SU-DHL-6 (cell line): ENCODE measurements at regions not wholly inside any gene's neighbourhood (a gene's known extent, or its start where the extent isn't known, plus 50 kb on each side); places are given as distances from the start of the nearest gene placed in this dataset.
"Not testable (repeated sequence)": the region's sequence is repeated elsewhere in the genome, so short reads cannot be mapped to it uniquely, and the experiment has no call there.

ENCODE experiments used
- H2AFZ ChIP-seq: fragments of 200-600 bp; sonication (generic); 2 replicates; pipeline ENCODE4 v1.6.1; 2014; ENCODE audit warnings: low read depth, mild to moderate bottlenecking, moderate library complexity, mixed read lengths, antibody characterized with exemption, low read length; ENCODE audit not compliant: severe bottlenecking
- H3F3A ChIP-seq: fragments of 200-600 bp; shearing (Covaris generic); 2 replicates; pipeline ENCODE4 v1.6.0; 2016; ENCODE audit warnings: antibody characterized with exemption, mild to moderate bottlenecking; ENCODE audit not compliant: insufficient read depth
- H3K27ac ChIP-seq: fragments of 200-600 bp; sonication (generic); 2 replicates; pipeline ENCODE4 v1.5.1; 2016; ENCODE audit warnings: low read depth, mild to moderate bottlenecking, low read length, moderate library complexity, mixed read lengths
- H3K27me3 ChIP-seq: fragments of 200-600 bp; sonication (generic), shearing (Covaris generic); 2 replicates; pipeline ENCODE4 v1.6.0; 2014; ENCODE audit warnings: mild to moderate bottlenecking, low read length
- H3K36me3 ChIP-seq: fragments of 200-600 bp; sonication (generic); 2 replicates; pipeline ENCODE4 v1.6.1; 2014; ENCODE audit warnings: mild to moderate bottlenecking, low read length, mixed read lengths
- H3K4me2 ChIP-seq: fragments of 300-600, 200-600 bp; shearing (Covaris generic), sonication (generic); 2 replicates; pipeline ENCODE4 v1.6.0; 2014; ENCODE audit warnings: low read length, low read depth, mild to moderate bottlenecking; ENCODE audit not compliant: poor library complexity, severe bottlenecking
- H3K4me3 ChIP-seq: fragments of 200-600 bp; sonication (generic); 2 replicates; pipeline ENCODE4 v1.5.1; 2014; ENCODE audit warnings: antibody characterized with exemption, low read length, mild to moderate bottlenecking, mixed read lengths; ENCODE audit not compliant: insufficient read depth, poor library complexity, severe bottlenecking
- H3K79me2 ChIP-seq: fragments of 200-600 bp; sonication (generic); 2 replicates; pipeline ENCODE4 v1.6.1; 2014; ENCODE audit warnings: mild to moderate bottlenecking, low read length, moderate library complexity; ENCODE audit not compliant: insufficient read depth
- H3K9ac ChIP-seq: fragments of 200-600 bp; sonication (generic); 2 replicates; pipeline ENCODE4 v1.7.0; 2014; ENCODE audit warnings: mild to moderate bottlenecking, low read length
- H3K9me2 ChIP-seq: fragments of 200-600 bp; sonication (generic); replicated peaks from 2 replicates; pipeline ENCODE4 v1.6.1; 2014; ENCODE audit warnings: low read length; ENCODE audit not compliant: insufficient read depth
- H3K9me3 ChIP-seq: fragments of 200-600 bp; sonication (generic); 2 replicates; pipeline ENCODE4 v1.6.1; 2014; ENCODE audit warnings: low read length, mixed read lengths; ENCODE audit not compliant: insufficient read depth
- H4K20me1 ChIP-seq: fragments of 200-600 bp; sonication (generic); 2 replicates; pipeline ENCODE4 v1.6.1; 2014; ENCODE audit warnings: low read depth, mild to moderate bottlenecking, antibody characterized with exemption, low read length, moderate library complexity, mixed read lengths

DNA sequence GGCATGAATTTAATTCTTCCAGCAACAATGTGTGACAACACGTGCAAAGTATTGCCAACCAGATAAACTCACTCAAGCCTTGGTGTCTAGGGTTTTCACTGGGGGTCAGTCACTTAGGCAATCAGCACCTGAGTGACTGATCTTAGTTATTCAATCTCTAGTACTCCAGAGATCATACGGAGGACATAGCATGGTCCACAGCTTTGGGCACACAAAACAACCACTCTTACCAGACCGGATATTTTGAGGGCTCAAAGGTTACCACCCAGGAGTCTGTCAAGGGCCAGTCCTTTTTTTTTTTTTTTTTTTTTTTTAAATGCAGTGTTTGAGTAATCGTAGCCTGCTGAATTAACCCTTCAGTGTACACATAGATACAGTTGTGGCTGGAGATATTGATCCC lies 699.2 kb downstream of the PRIM2 start:
- not testable (repeated sequence) for H3K27me3 ChIP-seq, H3K9ac ChIP-seq, H4K20me1 ChIP-seq, H2AFZ ChIP-seq, H3K9me3 ChIP-seq, H3K4me2 ChIP-seq, H3F3A ChIP-seq, H3K36me3 ChIP-seq, H3K9me2 ChIP-seq, H3K79me2 ChIP-seq, H3K4me3 ChIP-seq, H3K27ac ChIP-seq

- H4K20me1 ChIP-seq, H3K9me3 ChIP-seq, H3K79me2 ChIP-seq, H3K9me2 ChIP-seq, H3K4me3 ChIP-seq, H3K36me3 ChIP-seq, H3F3A ChIP-seq, H3K27ac ChIP-seq, H2AFZ ChIP-seq, H3K27me3 ChIP-seq, H3K9ac ChIP-seq, H3K4me2 ChIP-seq: not testable (repeated sequence)
These were observed 710.8 kb downstream of the PRIM2 start for GRCh38 chr6:58028188-58028587.

GRCh38 chr6:58038213-58038612 lies 720.8 kb downstream of the PRIM2 start:
- H3K79me2 ChIP-seq, H3K9me3 ChIP-seq, H3K9me2 ChIP-seq, H3K27ac ChIP-seq, H3K9ac ChIP-seq, H3K27me3 ChIP-seq, H3K36me3 ChIP-seq, H3F3A ChIP-seq, H3K4me2 ChIP-seq, H4K20me1 ChIP-seq, H2AFZ ChIP-seq, H3K4me3 ChIP-seq: not testable (repeated sequence)

- not testable (repeated sequence) for H3K36me3 ChIP-seq, H3K9me3 ChIP-seq, H3K9ac ChIP-seq, H3K4me3 ChIP-seq, H3F3A ChIP-seq, H3K9me2 ChIP-seq, H2AFZ ChIP-seq, H3K79me2 ChIP-seq, H3K27ac ChIP-seq, H3K27me3 ChIP-seq, H3K4me2 ChIP-seq, H4K20me1 ChIP-seq
These were observed 729.2 kb downstream of the PRIM2 start for GRCh38 chr6:58046584-58046983.

DNA sequence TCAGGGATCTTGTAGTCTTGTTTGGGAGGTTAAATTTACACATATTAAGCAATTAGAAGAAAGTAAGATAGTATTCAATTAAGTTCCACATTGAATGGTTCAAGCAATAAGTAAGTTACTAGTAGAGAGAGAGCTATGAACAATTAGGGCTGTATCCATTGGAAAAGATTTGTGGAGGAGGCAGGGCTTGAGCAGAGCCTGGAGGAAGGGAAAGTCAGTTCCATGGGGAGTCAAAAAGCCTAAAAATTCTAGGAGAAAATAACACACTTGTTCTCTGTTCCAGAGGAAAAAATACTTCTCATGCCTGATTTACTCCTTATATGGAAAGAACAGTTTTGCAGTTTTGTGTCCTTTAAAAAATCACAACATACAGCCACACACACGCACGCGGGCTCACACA lies 730.0 kb downstream of the PRIM2 start:
- not testable (repeated sequence) for H2AFZ ChIP-seq, H4K20me1 ChIP-seq, H3K9me2 ChIP-seq, H3K27me3 ChIP-seq, H3K9me3 ChIP-seq, H3K79me2 ChIP-seq, H3K4me2 ChIP-seq, H3K36me3 ChIP-seq, H3K9ac ChIP-seq, H3F3A ChIP-seq, H3K27ac ChIP-seq, H3K4me3 ChIP-seq

DNA sequence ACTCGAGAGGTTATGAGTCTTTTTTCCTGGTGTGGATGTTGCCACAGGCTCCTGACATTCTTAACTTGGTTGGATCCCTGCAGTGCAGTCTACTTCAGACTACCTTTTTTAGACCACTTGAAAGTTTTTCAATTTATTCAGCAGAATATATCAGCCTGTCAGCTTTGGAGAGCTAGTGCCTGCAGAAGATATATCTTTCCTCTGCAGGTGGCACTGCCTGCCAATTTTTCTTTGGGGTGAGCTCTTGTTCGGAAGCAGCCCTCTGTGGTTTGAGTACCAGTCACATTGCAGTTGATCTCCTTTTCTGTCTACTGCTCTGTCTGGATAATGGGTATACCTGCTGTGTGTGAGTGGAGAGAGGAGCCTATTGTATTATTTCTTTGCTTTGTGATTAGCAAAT lies 730.4 kb downstream of the PRIM2 start:
- not testable (repeated sequence) for H3K9me3 ChIP-seq, H2AFZ ChIP-seq, H3K36me3 ChIP-seq, H3K4me3 ChIP-seq, H3K9ac ChIP-seq, H4K20me1 ChIP-seq, H3K9me2 ChIP-seq, H3K79me2 ChIP-seq, H3F3A ChIP-seq, H3K27me3 ChIP-seq, H3K27ac ChIP-seq, H3K4me2 ChIP-seq

GRCh38 chr6:58055465-58056176 lies 738.2 kb downstream of the PRIM2 start:
- H3K4me3 ChIP-seq, H3K9ac ChIP-seq, H3K36me3 ChIP-seq, H3K27me3 ChIP-seq, H4K20me1 ChIP-seq, H3K79me2 ChIP-seq, H3K4me2 ChIP-seq, H2AFZ ChIP-seq, H3F3A ChIP-seq, H3K9me2 ChIP-seq, H3K27ac ChIP-seq, H3K9me3 ChIP-seq: not testable (repeated sequence)

GRCh38 chr6:58059701-58060100 lies 742.3 kb downstream of the PRIM2 start:
- not testable (repeated sequence) for H3K4me2 ChIP-seq, H2AFZ ChIP-seq, H3F3A ChIP-seq, H3K9me2 ChIP-seq, H3K79me2 ChIP-seq, H3K4me3 ChIP-seq, H4K20me1 ChIP-seq, H3K27ac ChIP-seq, H3K9ac ChIP-seq, H3K36me3 ChIP-seq, H3K27me3 ChIP-seq, H3K9me3 ChIP-seq
